WI38 (cell line): ENCODE measurements at regions not wholly inside any gene's neighbourhood (a gene's known extent, or its start where the extent isn't known, plus 50 kb on each side); places are given as distances from the start of the nearest gene placed in this dataset.

Source experiments
- H3K4me3 ChIP-seq: 2 replicates; pipeline ENCODE4 v1.5.1; 2011; ENCODE audit warnings: low read depth, mild to moderate bottlenecking, control low read depth, low read length
- TF ChIP-seq, protein P1 (sequence below): IDR thresholded peaks from 2 replicates; pipeline ENCODE4 v1.5.1; 2012; ENCODE audit warnings: low read depth, mild to moderate bottlenecking, control low read depth, low read length

DNA sequence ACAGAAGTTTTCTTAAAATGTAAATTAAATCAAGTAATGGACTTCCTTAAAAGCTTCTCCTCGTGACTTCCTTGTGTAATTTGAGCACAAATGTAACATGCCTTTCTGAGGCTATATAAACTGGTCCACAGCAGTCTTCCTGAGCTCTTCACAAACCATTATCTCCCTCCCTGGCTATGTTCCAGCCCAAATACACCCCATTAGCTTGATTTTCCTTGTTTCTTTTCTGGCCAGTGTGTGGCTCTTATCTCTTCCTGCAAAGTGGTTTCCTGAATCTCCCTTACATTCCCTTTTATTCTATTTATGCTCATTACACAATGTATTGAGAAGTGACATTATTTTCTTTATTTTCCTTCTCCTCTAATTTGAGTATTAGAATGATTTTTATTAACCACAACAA lies 1085.3 kb upstream of the PCDH10 start:
- TF ChIP-seq, protein P1, sequence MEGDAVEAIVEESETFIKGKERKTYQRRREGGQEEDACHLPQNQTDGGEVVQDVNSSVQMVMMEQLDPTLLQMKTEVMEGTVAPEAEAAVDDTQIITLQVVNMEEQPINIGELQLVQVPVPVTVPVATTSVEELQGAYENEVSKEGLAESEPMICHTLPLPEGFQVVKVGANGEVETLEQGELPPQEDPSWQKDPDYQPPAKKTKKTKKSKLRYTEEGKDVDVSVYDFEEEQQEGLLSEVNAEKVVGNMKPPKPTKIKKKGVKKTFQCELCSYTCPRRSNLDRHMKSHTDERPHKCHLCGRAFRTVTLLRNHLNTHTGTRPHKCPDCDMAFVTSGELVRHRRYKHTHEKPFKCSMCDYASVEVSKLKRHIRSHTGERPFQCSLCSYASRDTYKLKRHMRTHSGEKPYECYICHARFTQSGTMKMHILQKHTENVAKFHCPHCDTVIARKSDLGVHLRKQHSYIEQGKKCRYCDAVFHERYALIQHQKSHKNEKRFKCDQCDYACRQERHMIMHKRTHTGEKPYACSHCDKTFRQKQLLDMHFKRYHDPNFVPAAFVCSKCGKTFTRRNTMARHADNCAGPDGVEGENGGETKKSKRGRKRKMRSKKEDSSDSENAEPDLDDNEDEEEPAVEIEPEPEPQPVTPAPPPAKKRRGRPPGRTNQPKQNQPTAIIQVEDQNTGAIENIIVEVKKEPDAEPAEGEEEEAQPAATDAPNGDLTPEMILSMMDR, result no peak
- H3K4me3 ChIP-seq, result no peak overlapping the region

DNA sequence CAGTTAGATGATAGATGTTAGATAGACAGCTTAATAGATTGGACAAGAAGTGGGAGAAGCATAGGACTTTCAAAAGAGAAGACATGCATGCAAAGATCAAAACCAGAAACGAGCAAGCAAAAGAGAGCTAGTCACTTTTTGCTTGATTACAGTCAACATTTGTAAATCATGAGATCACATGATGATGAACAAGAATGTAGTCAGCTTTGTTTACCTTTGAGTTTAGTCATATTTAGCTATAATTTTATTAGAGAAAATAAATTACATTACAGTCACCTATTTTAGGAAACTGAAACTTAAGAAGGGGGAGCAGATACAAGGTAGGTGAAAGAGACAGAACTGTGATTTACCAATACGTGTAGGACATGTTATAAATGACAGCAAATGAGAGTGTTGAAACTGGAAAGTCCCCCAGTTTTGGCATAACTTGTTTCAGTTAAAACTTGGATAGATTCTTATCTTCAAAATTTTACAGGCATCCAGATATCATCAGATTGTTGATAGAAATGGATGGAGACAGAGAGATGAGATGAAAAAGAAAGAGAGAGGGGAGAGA lies 1083.1 kb upstream of the PCDH10 start:
- TF ChIP-seq, protein P1, result no peak
- H3K4me3 ChIP-seq, result no peak overlapping the region

DNA sequence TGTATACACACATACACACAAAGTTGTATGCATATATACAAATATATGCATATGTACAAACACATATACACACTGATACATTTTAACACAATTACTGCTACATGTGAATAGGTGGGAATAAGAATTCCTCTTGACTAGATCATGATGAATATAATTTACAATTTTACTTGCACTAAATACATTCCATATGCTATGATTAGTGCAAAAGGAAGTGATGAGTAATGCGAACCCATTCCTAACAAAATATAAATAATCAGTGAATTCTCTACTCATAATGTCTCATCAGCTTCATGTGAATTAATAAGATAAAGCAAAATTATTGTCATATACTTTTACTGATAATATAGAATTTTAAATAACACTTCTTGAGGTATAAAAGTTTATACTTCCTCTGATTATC lies 1077.3 kb upstream of the PCDH10 start:
- no peak overlapping the region for H3K4me3 ChIP-seq
- TF ChIP-seq, protein P1, result no peak

DNA sequence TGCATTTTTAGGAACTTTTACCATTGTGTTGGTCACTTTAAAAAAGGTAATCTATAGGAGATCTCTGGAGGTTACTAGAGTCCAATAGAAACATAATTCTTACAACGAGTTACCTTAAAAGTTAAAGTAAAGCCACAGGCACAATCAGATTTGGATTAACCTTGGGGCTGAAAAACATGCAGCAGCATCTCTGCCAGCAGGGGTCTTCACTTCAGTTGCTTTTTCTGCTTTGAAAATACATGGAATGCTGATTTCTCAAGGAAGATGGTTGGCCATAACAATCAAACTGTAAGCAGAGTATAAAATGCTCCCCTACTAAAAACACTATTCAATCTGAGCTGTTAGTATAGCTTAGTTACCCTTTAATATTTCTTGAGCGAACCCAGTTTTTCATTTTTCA lies 1072.3 kb upstream of the PCDH10 start:
- H3K4me3 ChIP-seq, result no peak overlapping the region
- TF ChIP-seq, protein P1, result no peak

DNA sequence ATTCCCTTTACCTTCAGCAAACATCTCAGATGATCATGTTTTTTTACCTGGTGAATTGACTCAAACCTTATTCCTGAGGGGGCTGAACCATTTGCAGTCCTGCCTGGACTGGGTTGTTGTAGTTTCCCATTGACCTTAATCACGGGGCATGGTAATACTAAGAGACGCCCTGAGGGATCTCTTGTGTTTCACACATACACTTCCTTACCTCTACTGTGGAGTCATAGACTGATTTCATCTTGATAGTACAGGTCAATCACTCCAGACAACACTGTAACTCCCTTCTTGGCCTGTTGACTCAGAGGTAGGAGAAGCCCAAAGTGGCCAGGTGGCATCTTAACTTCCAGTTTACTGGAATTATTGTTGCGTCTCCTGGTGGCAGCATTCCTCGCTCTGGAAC lies 1064.0 kb upstream of the PCDH10 start:
- TF ChIP-seq, protein P1, result no peak
- no peak overlapping the region for H3K4me3 ChIP-seq

DNA sequence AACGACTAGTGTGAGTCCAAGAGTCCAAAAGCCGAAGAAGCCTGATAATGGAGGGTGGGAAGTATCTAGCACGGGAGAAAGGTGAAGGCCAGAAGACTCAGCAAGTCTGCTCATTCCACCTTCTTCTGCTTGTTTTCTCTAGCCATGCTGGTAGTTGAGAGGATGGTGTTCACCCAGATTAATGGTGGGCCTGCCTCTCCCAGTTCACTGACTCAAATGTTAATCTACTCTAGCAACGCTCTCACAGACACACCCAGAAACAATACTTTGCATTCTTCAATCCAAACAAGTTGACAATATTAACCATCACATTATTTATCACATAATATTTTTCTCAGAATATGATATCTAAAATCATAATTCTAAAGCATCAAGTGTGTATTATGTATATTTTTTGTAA lies 1055.1 kb upstream of the PCDH10 start:
- TF ChIP-seq, protein P1, result no peak
- no peak overlapping the region for H3K4me3 ChIP-seq

DNA sequence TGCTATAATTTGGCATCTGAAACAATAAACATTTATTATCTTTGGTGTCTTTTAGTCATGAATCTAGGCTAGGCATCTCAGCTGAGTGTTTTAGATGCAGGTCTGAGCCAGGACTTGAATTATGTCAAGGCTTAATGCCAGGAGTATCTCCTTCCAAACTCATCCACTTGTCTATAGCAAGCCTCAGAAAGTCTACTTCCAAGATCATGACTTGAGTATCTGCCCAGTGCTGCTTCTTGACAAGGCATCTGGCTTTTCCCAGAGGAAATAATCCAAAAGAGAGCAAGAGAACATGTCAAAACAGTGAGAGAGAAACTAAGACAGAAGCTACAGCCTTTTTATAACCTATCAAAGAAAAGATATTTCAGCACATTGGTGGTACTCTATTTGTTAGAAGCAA lies 1052.1 kb upstream of the PCDH10 start:
- H3K4me3 ChIP-seq, result no peak overlapping the region
- TF ChIP-seq, protein P1, result no peak
